MCF 10A (cell line): ENCODE measurements at regions not wholly inside any gene's neighbourhood (a gene's known extent, or its start where the extent isn't known, plus 50 kb on each side); places are given as distances from the start of the nearest gene placed in this dataset.

Experiments used
- BruUV-seq: library from RNA; stranded (reverse); fragments of 400-500 nt; replicated peaks from 2 replicates; lab custom pipeline; 2021; lab: Mats Ljungman, UMichigan
- CTCF ChIA-PET: fragments of 300-600 bp; sonication (Branson Sonifier 250); formaldehyde crosslinking; extraction: SDS; loops from one replicate; lab custom pipeline; 2021; ENCODE audit warnings: antibody characterized with exemption, inconsistent platforms; lab: Yijun Ruan, JAX
- POLR2A ChIA-PET: fragments of 300-600, 350-650 bp; sonication (Branson Sonifier 250); formaldehyde crosslinking; extraction: SDS; loops from one replicate; lab custom pipeline; 2020; ENCODE audit warnings: antibody characterized with exemption, inconsistent platforms; lab: Yijun Ruan, JAX
- DNase-seq: peaks from one replicate; pipeline ENCODE4 v3.0.0-alpha.2; 2018; ENCODE audit not compliant: unreplicated experiment
- H3K27ac Mint-ChIP-seq: one replicate; pipeline ENCODE4 v1.8.0; 2022; ENCODE audit warnings: mild to moderate bottlenecking, low read depth, mixed read lengths; ENCODE audit not compliant: unreplicated experiment
- H3K27me3 Mint-ChIP-seq: one replicate; pipeline ENCODE4 v1.8.0; 2022; ENCODE audit warnings: mixed read lengths; ENCODE audit not compliant: insufficient read depth, unreplicated experiment
- H3K36me3 Mint-ChIP-seq: one replicate; pipeline ENCODE4 v1.8.0; 2022; ENCODE audit warnings: mild to moderate bottlenecking, moderate library complexity, mixed read lengths; ENCODE audit not compliant: insufficient read depth, unreplicated experiment
- H3K4me1 Mint-ChIP-seq: one replicate; pipeline ENCODE4 v1.8.0; 2022; ENCODE audit warnings: mixed read lengths; ENCODE audit not compliant: insufficient read depth, unreplicated experiment
- H3K4me3 Mint-ChIP-seq: one replicate; pipeline ENCODE4 v1.8.0; 2022; ENCODE audit warnings: mild to moderate bottlenecking, moderate library complexity, mixed read lengths; ENCODE audit not compliant: unreplicated experiment
- H3K9me3 Mint-ChIP-seq: one replicate; pipeline ENCODE4 v1.8.0; 2022; ENCODE audit warnings: mixed read lengths; ENCODE audit not compliant: unreplicated experiment
- intact Hi-C: fragments of 100-400 bp; cut with micrococcal nuclease; formaldehyde crosslinking; loops from 2 replicates; pipeline ENCODE4 v1.14.1; 2022
- TF ChIP-seq, protein P1 (sequence below): fragments of 200-600 bp; IDR thresholded peaks from one replicate; pipeline ENCODE4 v1.8.0; 2022; ENCODE audit warnings: antibody characterized with exemption, mild to moderate bottlenecking; ENCODE audit not compliant: unreplicated experiment

GRCh38 chr12:66032739-66033138, 97.8 kb downstream of the LLPH start:
- Mint-ChIP-seq H3K36me3 (no peaks in the 10 kb centered on the region), H3K27ac (no peak overlapping the region), H3K9me3 (no peaks in the 10 kb centered on the region), H3K4me1 (peaks cover 23% of the 10 kb centered on the region), H3K4me3 (no peak overlapping the region), H3K27me3 (no peaks in the 10 kb centered on the region)
- intact Hi-C loops = no loop called here
- TF ChIP-seq, protein P1, sequence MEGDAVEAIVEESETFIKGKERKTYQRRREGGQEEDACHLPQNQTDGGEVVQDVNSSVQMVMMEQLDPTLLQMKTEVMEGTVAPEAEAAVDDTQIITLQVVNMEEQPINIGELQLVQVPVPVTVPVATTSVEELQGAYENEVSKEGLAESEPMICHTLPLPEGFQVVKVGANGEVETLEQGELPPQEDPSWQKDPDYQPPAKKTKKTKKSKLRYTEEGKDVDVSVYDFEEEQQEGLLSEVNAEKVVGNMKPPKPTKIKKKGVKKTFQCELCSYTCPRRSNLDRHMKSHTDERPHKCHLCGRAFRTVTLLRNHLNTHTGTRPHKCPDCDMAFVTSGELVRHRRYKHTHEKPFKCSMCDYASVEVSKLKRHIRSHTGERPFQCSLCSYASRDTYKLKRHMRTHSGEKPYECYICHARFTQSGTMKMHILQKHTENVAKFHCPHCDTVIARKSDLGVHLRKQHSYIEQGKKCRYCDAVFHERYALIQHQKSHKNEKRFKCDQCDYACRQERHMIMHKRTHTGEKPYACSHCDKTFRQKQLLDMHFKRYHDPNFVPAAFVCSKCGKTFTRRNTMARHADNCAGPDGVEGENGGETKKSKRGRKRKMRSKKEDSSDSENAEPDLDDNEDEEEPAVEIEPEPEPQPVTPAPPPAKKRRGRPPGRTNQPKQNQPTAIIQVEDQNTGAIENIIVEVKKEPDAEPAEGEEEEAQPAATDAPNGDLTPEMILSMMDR = no peak
- ChIA-PET CTCF (interaction anchor here (1.4 kb wide), 1 partner anchor 9 kb away, joined by 3 read pairs; no protein-coding TSS in a partner anchor), POLR2A (interaction anchor here (1.3 kb wide), 1 partner anchor 17 kb away, joined by 3 read pairs; no protein-coding TSS in a partner anchor)
- no peak for DNase-seq
- BruUV-seq = no TSS peak

- ChIA-PET POLR2A (interaction anchor here (0.6 kb wide), 1 partner anchor 489 kb away, joined by 3 read pairs; no protein-coding TSS in a partner anchor), CTCF (interaction anchor here (1.1 kb wide), 1 partner anchor 18 kb away, joined by 3 read pairs; no protein-coding TSS in a partner anchor)
- no peaks in the 10 kb centered on the region for H3K36me3 Mint-ChIP-seq
- no peak overlapping the region for H3K4me3 Mint-ChIP-seq
- H3K4me1 Mint-ChIP-seq = peaks cover 5% of the 10 kb centered on the region
- TF ChIP-seq, protein P1 = no peak
- intact Hi-C loops = no loop called here
- no peak overlapping the region for H3K27ac Mint-ChIP-seq
- no peaks in the 10 kb centered on the region for H3K27me3 Mint-ChIP-seq
- DNase-seq = no peak
- no TSS peak for BruUV-seq
- H3K9me3 Mint-ChIP-seq = no peaks in the 10 kb centered on the region
These were observed 100.3 kb downstream of the LLPH start for GRCh38 chr12:66030217-66030781.

DNA sequence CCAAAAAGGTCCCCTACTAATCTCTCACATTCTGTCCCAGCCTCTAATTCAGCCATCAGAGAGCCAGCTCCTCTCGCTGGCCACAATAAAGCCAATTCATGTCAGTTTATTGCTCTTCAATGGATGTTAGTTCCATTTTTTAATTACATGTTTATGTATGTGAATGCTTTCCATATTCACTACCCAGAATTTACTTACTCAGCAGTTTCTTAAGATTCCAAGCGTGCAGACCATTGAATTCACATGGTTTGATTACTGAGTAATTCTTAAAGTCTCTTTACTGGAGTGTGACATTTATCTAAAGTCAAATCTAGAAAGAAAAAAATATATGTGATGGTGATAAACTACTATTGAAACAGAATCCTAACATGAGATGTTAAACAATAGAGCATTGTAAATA, 102.2 kb downstream of the LLPH start:
- Mint-ChIP-seq H3K9me3 (no peaks in the 10 kb centered on the region), H3K4me3 (no peak overlapping the region), H3K4me1 (peaks cover 8% of the 10 kb centered on the region), H3K27me3 (no peaks in the 10 kb centered on the region), H3K36me3 (no peaks in the 10 kb centered on the region), H3K27ac (no peak overlapping the region)
- POLR2A ChIA-PET = interaction anchor here (1.0 kb wide), 1 partner anchor 13 kb away, joined by 3 read pairs; no protein-coding TSS in a partner anchor
- TF ChIP-seq, protein P1 = no peak
- BruUV-seq = no TSS peak
- CTCF ChIA-PET = interaction anchor here (0.7 to 1.1 kb wide), 2 partner anchors 747 to 1137 kb away, joined by 3 read pairs; no protein-coding TSS in a partner anchor
- no peak for DNase-seq
- intact Hi-C loops = no loop called here

GRCh38 chr12:66025477-66025876, 105.1 kb downstream of the LLPH start:
- CTCF ChIA-PET = interaction anchor here (1.0 to 1.1 kb wide), 2 partner anchors 10 kb away, joined by 3 read pairs; no protein-coding TSS in a partner anchor
- POLR2A ChIA-PET = no interaction called here

More at GRCh38 chr12:66025477-66025876, 105.1 kb downstream of the LLPH start:
- H3K4me1 Mint-ChIP-seq = peaks cover 8% of the 10 kb centered on the region
- no TSS peak for BruUV-seq
- H3K27me3 Mint-ChIP-seq = no peaks in the 10 kb centered on the region
- intact Hi-C loops = no loop called here
- no peaks in the 10 kb centered on the region for H3K36me3 Mint-ChIP-seq
- TF ChIP-seq, protein P1 = no peak
- no peak for DNase-seq
- no peak overlapping the region for H3K4me3 Mint-ChIP-seq
- H3K27ac Mint-ChIP-seq = no peak overlapping the region
- H3K9me3 Mint-ChIP-seq = no peaks in the 10 kb centered on the region
